Colonic mucosa (tissue), 4 donors: ENCODE measurements at regions not wholly inside any gene's neighbourhood (a gene's known extent, or its start where the extent isn't known, plus 50 kb on each side); places are given as distances from the start of the nearest gene placed in this dataset.

Experiments
- DNase-seq: peaks from one replicate; pipeline ENCODE4 v3.0.0-alpha.2; 2020
- H3K27ac ChIP-seq: fragments of 200-600 bp; one replicate; pipeline ENCODE4 v1.8.0; 2021
- H3K27me3 ChIP-seq: fragments of 200-600 bp; one replicate; pipeline ENCODE4 v1.8.0; 2021
- H3K36me3 ChIP-seq: fragments of 200-600 bp; one replicate; pipeline ENCODE4 v1.8.0; 2021
- H3K4me1 ChIP-seq: fragments of 200-600 bp; one replicate; pipeline ENCODE4 v1.8.0; 2021; ENCODE audit warnings: mild to moderate bottlenecking
- H3K4me3 ChIP-seq: fragments of 200-600 bp; one replicate; pipeline ENCODE4 v1.8.0; 2021
- H3K9ac ChIP-seq, 2 donors: one replicate each; pipeline ENCODE4 v1.7.0; 2013; ENCODE audit warnings: control low read depth in 2 of 2, low read depth in 2 of 2, low read length in 2 of 2
- H3K9me3 ChIP-seq: fragments of 200-600 bp; one replicate; pipeline ENCODE4 v1.8.0; 2021
- CTCF ChIP-seq: fragments of 200-600 bp; IDR thresholded peaks from one replicate; pipeline ENCODE4 v1.8.0; 2022; ENCODE audit warnings: antibody characterized with exemption, mild to moderate bottlenecking
- intact Hi-C: fragments of 100-400 bp; cut with DNase I; formaldehyde crosslinking; loops from one replicate; pipeline ENCODE4 v1.14.1; 2022
- donor health status: healthy.
- donor health status: DM: no; HTN: no; CAD: no.
- donor health status: DM: no; HTN: no; CAD: no.

- intact Hi-C loops = no loop called here
- H3K9me3 ChIP-seq = no peaks in the 10 kb centered on the region
- no peaks in the 10 kb centered on the region for H3K4me1 ChIP-seq
- no peaks in the 10 kb centered on the region for H3K36me3 ChIP-seq
- no peak overlapping the region for H3K9ac ChIP-seq
- no peak for DNase-seq
- no peak for TF ChIP-seq CTCF
- no peak overlapping the region for H3K4me3 ChIP-seq
- no peaks in the 10 kb centered on the region for H3K27me3 ChIP-seq
- H3K27ac ChIP-seq = no peak overlapping the region
Observed at GRCh38 chr5:19247302-19247701, 740.7 kb downstream of the CDH18 start.

DNA sequence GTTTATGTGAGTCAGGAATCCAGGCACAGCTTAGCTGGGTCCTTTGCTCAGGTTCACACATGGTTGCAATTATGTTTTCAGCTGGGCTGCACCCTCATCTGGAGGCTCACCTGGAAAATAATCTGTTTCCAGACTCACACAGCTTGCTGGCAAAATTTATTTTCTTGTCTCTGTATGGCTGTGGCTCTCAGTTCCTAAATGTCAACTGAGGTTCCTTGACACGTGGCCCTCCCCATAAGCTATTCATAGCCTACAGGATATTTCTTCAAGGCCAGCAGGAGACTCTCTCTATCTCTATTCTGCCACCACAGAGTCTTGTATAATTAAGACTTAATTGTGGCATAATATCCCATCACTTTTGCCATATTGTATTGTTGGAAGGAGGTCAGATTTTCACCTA is 732.0 kb downstream of the CDH18 start:
- H3K4me1 ChIP-seq = no peaks in the 10 kb centered on the region
- DNase-seq = no peak
- no peaks in the 10 kb centered on the region for H3K27me3 ChIP-seq
- H3K36me3 ChIP-seq = no peaks in the 10 kb centered on the region
- H3K9ac ChIP-seq = no peak overlapping the region
- TF ChIP-seq CTCF = no peak
- no peaks in the 10 kb centered on the region for H3K9me3 ChIP-seq
- H3K4me3 ChIP-seq = no peak overlapping the region
- H3K27ac ChIP-seq = no peak overlapping the region
- intact Hi-C loops = no loop called here

GRCh38 chr5:19258686-19259085 is 729.3 kb downstream of the CDH18 start:
- no peak for TF ChIP-seq CTCF
- Histone ChIP-seq H3K4me3 (no peak overlapping the region), H3K27ac (no peak overlapping the region), H3K27me3 (no peaks in the 10 kb centered on the region), H3K4me1 (no peaks in the 10 kb centered on the region), H3K9ac (no peak overlapping the region), H3K9me3 (no peaks in the 10 kb centered on the region), H3K36me3 (no peaks in the 10 kb centered on the region)
- no peak for DNase-seq
- intact Hi-C loops = no loop called here

DNA sequence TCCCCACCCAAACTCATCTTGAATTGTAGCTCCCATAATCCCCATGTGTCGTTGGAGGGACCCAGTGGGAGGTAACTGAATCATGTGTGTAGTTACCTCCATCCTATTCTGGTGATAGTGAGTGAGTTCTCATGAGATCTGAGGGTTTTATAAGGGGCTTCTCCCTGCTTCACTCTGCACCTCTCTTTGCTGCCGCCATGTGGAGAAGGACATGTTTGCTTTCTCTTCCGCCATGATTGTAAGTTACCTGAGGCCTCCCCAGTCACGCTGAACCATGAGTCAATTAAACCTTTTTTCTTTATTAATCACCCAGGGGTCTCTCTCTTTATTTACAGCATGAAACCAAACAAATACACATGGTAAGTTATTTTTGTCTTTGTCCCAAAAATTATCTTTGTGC is 726.1 kb downstream of the CDH18 start:
- Histone ChIP-seq H3K4me3 (no peak overlapping the region), H3K9ac (no peak overlapping the region), H3K4me1 (no peaks in the 10 kb centered on the region), H3K27me3 (no peaks in the 10 kb centered on the region), H3K9me3 (no peaks in the 10 kb centered on the region), H3K36me3 (no peaks in the 10 kb centered on the region), H3K27ac (no peak overlapping the region)
- intact Hi-C loops = no loop called here
- no peak for TF ChIP-seq CTCF
- DNase-seq = no peak

DNA sequence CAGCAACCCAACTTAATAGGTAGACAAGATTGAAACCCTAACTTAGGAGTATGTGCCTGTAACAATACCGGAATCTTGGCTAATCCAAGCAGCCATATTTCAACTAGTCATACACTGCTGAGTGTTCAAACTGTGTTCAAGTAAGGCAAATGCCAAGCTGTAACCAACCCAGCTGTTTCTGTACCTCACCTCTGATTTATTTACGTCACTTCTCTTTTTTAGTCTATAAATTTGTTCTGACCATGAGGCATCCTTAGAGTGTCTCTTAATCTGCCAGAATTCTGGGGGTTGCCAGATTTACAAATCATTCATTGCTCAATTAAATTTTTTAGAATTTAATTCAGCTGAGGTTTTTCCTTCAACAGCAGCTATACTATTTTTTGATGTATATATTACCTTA is 723.2 kb downstream of the CDH18 start:
- Histone ChIP-seq H3K9ac (no peak overlapping the region), H3K27ac (no peak overlapping the region), H3K4me3 (no peak overlapping the region), H3K27me3 (no peaks in the 10 kb centered on the region), H3K36me3 (no peaks in the 10 kb centered on the region), H3K9me3 (no peaks in the 10 kb centered on the region), H3K4me1 (no peaks in the 10 kb centered on the region)
- no peak for DNase-seq
- TF ChIP-seq CTCF = no peak
- intact Hi-C loops = no loop called here

- H3K36me3 ChIP-seq = no peaks in the 10 kb centered on the region
- no peak overlapping the region for H3K4me3 ChIP-seq
- H3K9me3 ChIP-seq = no peaks in the 10 kb centered on the region
- H3K9ac ChIP-seq = no peak overlapping the region
- no peak overlapping the region for H3K27ac ChIP-seq
- DNase-seq = no peak
- no peaks in the 10 kb centered on the region for H3K27me3 ChIP-seq
- H3K4me1 ChIP-seq = no peaks in the 10 kb centered on the region
- TF ChIP-seq CTCF = no peak
- intact Hi-C loops = no loop called here
Observed at GRCh38 chr5:19266791-19267190, 721.2 kb downstream of the CDH18 start.
